SK-N-SH treated with all-trans-retinoic acid at 6 μM for 48 hours (cell line): ENCODE measurements at regions not wholly inside any gene's neighbourhood (a gene's known extent, or its start where the extent isn't known, plus 50 kb on each side); places are given as distances from the start of the nearest gene placed in this dataset.

Experiments
- ATAC-seq: fragments of 200-7000 bp; cut with Tn5 transposase; 3 replicates; pipeline ENCODE4 v1.9.1; 2020; ENCODE audit warnings: mild to moderate bottlenecking, moderate library complexity
- ARNTL ChIP-seq: fragments of 450-650 bp; formaldehyde crosslinking; IDR thresholded peaks from 2 replicates; pipeline ENCODE4 v1.5.0; 2020; ENCODE audit warnings: low read depth, mild to moderate bottlenecking, moderate library complexity, borderline replicate concordance
- BACH2 ChIP-seq: fragments of 250-450 bp; sonication (Bioruptor Pico); IDR thresholded peaks from 2 replicates; pipeline ENCODE4 v1.9.0; 2021; ENCODE audit warnings: mild to moderate bottlenecking, borderline replicate concordance
- CSDC2 ChIP-seq: fragments of 250-450 bp; sonication (Bioruptor Pico); IDR thresholded peaks from 2 replicates; pipeline ENCODE4 v1.5.0; 2020; ENCODE audit warnings: mild to moderate bottlenecking, moderate library complexity
- ESRRG ChIP-seq: fragments of 250-450 bp; sonication (Bioruptor Pico); IDR thresholded peaks from 2 replicates; pipeline ENCODE4 v1.6.1; 2021; ENCODE audit warnings: mild to moderate bottlenecking
- GLIS3 ChIP-seq: fragments of 250-450 bp; sonication (Bioruptor Pico); IDR thresholded peaks from 2 replicates; pipeline ENCODE4 v1.5.0; 2020; ENCODE audit warnings: mild to moderate bottlenecking, moderate library complexity
- ISL1 ChIP-seq: fragments of 250-450 bp; sonication (Bioruptor Pico); IDR thresholded peaks from 2 replicates; pipeline ENCODE4 v2.1.2; 2022; ENCODE audit warnings: mild to moderate bottlenecking, moderate library complexity
- PPARA ChIP-seq: fragments of 250-450 bp; sonication (Bioruptor Pico); IDR thresholded peaks from 2 replicates; pipeline ENCODE4 v1.5.0; 2020; ENCODE audit warnings: mild to moderate bottlenecking, borderline replicate concordance
- RARB ChIP-seq: fragments of 250-450 bp; sonication (Bioruptor Pico); IDR thresholded peaks from 2 replicates; pipeline ENCODE4 v1.8.0; 2021; ENCODE audit warnings: mild to moderate bottlenecking, moderate library complexity
- SNAI2 ChIP-seq: fragments of 250-450 bp; sonication (Bioruptor Pico); IDR thresholded peaks from 2 replicates; pipeline ENCODE4 v1.5.0; 2020; ENCODE audit warnings: mild to moderate bottlenecking, moderate library complexity
- TCF4 ChIP-seq: fragments of 250-450 bp; sonication (Bioruptor Pico); IDR thresholded peaks from 2 replicates; pipeline ENCODE4 v1.8.0; 2021; ENCODE audit warnings: mild to moderate bottlenecking, moderate library complexity, borderline replicate concordance
- TOX ChIP-seq: fragments of 250-450 bp; sonication (Bioruptor Pico); IDR thresholded peaks from 2 replicates; pipeline ENCODE4 v1.8.0; 2021; ENCODE audit warnings: mild to moderate bottlenecking, moderate library complexity, borderline replicate concordance
- ZC3H10 ChIP-seq: fragments of 250-450 bp; sonication (Bioruptor Pico); IDR thresholded peaks from 2 replicates; pipeline ENCODE4 v1.5.1; 2021; ENCODE audit warnings: mild to moderate bottlenecking, moderate library complexity
- ZFP3 ChIP-seq: fragments of 250-450 bp; sonication (Bioruptor Pico); IDR thresholded peaks from 2 replicates; pipeline ENCODE4 v1.5.0; 2020; ENCODE audit warnings: mild to moderate bottlenecking, moderate library complexity
- ZFP30 ChIP-seq: fragments of 450-650 bp; formaldehyde crosslinking; IDR thresholded peaks from 2 replicates; pipeline ENCODE4 v1.5.0; 2022; ENCODE audit warnings: mild to moderate bottlenecking, moderate library complexity
- ZNF70 ChIP-seq: fragments of 450-650 bp; formaldehyde crosslinking; IDR thresholded peaks from 2 replicates; pipeline ENCODE4 v1.5.0; 2020; ENCODE audit warnings: mild to moderate bottlenecking, moderate library complexity
- ZNF8 ChIP-seq: fragments of 450-650 bp; formaldehyde crosslinking; IDR thresholded peaks from 2 replicates; pipeline ENCODE4 v1.5.0; 2020; ENCODE audit warnings: mild to moderate bottlenecking, moderate library complexity
- TF ChIP-seq, protein P1 (sequence below): fragments of 250-450 bp; sonication (Bioruptor Pico); IDR thresholded peaks from 2 replicates; pipeline ENCODE4 v1.8.0; 2020; ENCODE audit warnings: mild to moderate bottlenecking, moderate library complexity, borderline replicate concordance
- TF ChIP-seq, protein P2 (sequence below): fragments of 250-450 bp; sonication (Bioruptor Pico); IDR thresholded peaks from 2 replicates; pipeline ENCODE4 v1.5.0; 2020; ENCODE audit warnings: mild to moderate bottlenecking, moderate library complexity
- TF ChIP-seq, protein P3 (sequence below): fragments of 250-450 bp; sonication (Bioruptor Pico); IDR thresholded peaks from 2 replicates; pipeline ENCODE4 v1.5.1; 2020; ENCODE audit warnings: low read depth, mild to moderate bottlenecking, moderate library complexity
- TF ChIP-seq, protein P4 (sequence below): fragments of 250-450 bp; sonication (Bioruptor Pico); IDR thresholded peaks from 2 replicates; pipeline ENCODE4 v1.8.0; 2021; ENCODE audit warnings: low read depth, mild to moderate bottlenecking, moderate library complexity, borderline replicate concordance
- TF ChIP-seq, protein P5 (sequence below): fragments of 250-450 bp; sonication (Bioruptor Pico); IDR thresholded peaks from 2 replicates; pipeline ENCODE4 v1.5.1; 2021; ENCODE audit warnings: mild to moderate bottlenecking, moderate library complexity

DNA sequence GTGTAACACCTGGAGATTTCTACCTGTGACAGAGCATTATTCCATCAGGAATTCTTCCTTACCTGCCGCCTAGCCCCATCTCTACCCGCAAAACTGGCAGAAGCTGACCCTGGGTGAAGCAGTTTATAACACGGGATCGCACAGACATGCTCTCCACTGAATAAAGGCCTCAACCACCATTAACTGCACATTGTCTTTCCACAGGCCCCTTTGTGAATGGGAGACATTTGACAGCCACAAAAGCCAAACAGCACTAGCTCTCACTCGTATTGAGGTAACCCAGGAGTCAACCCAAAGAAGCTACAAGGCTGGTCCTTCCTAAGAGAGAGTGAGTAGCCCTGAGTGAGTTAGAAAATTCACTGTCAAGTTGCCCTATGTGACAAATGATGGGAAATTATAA lies 135.6 kb downstream of the RCN1 start:
- TF ChIP-seq ZNF8 (CRISPR knock-in tag) = no peak
- no peak for TF ChIP-seq ISL1 (CRISPR knock-in tag)
- no peak for TF ChIP-seq ZC3H10 (CRISPR knock-in tag)
- TF ChIP-seq ESRRG (CRISPR knock-in tag) = no peak
- TF ChIP-seq, protein P1, sequence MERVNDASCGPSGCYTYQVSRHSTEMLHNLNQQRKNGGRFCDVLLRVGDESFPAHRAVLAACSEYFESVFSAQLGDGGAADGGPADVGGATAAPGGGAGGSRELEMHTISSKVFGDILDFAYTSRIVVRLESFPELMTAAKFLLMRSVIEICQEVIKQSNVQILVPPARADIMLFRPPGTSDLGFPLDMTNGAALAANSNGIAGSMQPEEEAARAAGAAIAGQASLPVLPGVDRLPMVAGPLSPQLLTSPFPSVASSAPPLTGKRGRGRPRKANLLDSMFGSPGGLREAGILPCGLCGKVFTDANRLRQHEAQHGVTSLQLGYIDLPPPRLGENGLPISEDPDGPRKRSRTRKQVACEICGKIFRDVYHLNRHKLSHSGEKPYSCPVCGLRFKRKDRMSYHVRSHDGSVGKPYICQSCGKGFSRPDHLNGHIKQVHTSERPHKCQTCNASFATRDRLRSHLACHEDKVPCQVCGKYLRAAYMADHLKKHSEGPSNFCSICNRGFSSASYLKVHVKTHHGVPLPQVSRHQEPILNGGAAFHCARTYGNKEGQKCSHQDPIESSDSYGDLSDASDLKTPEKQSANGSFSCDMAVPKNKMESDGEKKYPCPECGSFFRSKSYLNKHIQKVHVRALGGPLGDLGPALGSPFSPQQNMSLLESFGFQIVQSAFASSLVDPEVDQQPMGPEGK = no peak
- TF ChIP-seq, protein P2, sequence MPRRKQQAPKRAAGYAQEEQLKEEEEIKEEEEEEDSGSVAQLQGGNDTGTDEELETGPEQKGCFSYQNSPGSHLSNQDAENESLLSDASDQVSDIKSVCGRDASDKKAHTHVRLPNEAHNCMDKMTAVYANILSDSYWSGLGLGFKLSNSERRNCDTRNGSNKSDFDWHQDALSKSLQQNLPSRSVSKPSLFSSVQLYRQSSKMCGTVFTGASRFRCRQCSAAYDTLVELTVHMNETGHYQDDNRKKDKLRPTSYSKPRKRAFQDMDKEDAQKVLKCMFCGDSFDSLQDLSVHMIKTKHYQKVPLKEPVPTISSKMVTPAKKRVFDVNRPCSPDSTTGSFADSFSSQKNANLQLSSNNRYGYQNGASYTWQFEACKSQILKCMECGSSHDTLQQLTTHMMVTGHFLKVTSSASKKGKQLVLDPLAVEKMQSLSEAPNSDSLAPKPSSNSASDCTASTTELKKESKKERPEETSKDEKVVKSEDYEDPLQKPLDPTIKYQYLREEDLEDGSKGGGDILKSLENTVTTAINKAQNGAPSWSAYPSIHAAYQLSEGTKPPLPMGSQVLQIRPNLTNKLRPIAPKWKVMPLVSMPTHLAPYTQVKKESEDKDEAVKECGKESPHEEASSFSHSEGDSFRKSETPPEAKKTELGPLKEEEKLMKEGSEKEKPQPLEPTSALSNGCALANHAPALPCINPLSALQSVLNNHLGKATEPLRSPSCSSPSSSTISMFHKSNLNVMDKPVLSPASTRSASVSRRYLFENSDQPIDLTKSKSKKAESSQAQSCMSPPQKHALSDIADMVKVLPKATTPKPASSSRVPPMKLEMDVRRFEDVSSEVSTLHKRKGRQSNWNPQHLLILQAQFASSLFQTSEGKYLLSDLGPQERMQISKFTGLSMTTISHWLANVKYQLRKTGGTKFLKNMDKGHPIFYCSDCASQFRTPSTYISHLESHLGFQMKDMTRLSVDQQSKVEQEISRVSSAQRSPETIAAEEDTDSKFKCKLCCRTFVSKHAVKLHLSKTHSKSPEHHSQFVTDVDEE (CRISPR knock-in tag) = no peak
- TF ChIP-seq RARB (CRISPR knock-in tag) = no peak
- no peak for TF ChIP-seq TOX (CRISPR knock-in tag)
- TF ChIP-seq, protein P3, sequence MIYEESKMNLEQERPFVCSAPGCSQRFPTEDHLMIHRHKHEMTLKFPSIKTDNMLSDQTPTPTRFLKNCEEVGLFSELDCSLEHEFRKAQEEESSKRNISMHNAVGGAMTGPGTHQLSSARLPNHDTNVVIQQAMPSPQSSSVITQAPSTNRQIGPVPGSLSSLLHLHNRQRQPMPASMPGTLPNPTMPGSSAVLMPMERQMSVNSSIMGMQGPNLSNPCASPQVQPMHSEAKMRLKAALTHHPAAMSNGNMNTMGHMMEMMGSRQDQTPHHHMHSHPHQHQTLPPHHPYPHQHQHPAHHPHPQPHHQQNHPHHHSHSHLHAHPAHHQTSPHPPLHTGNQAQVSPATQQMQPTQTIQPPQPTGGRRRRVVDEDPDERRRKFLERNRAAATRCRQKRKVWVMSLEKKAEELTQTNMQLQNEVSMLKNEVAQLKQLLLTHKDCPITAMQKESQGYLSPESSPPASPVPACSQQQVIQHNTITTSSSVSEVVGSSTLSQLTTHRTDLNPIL (CRISPR knock-in tag) = no peak
- TF ChIP-seq GLIS3 = no peak
- TF ChIP-seq, all 23 proteins: peak for 0
- no peak for ATAC-seq

DNA sequence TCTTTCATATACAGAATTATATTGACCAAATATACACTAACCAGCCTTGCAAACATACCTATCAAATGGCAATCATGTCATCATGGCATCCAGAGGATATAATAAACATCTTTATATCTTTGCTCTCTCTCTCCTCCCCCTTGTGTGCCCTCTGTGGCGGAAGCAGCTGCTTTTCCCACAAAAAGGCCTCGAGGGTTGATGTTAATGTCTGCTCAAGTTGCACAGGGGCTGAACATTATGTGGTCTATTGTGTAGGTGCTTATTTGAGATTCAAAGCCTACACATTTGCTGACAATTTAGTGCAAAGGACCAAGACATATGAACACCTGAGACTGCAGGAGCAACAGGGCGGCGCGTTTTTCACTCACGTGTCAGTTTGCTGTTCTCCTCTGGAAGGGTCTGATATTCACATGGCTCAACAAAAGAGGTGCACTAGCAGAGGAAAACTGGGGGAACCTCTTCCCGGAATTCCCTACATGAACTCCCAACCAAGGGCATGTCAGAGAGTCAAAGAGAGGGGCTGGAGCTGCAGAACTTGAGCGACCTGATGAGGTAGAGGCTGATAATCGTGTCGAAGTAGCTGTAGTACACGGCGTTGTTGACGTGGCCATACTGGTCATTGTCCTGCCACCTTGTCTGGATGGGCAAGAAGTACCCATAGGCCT lies 138.8 kb downstream of the RCN1 start:
- no peak for ATAC-seq
- TF ChIP-seq RARB (CRISPR knock-in tag) = no peak
- TF ChIP-seq, protein P4, sequence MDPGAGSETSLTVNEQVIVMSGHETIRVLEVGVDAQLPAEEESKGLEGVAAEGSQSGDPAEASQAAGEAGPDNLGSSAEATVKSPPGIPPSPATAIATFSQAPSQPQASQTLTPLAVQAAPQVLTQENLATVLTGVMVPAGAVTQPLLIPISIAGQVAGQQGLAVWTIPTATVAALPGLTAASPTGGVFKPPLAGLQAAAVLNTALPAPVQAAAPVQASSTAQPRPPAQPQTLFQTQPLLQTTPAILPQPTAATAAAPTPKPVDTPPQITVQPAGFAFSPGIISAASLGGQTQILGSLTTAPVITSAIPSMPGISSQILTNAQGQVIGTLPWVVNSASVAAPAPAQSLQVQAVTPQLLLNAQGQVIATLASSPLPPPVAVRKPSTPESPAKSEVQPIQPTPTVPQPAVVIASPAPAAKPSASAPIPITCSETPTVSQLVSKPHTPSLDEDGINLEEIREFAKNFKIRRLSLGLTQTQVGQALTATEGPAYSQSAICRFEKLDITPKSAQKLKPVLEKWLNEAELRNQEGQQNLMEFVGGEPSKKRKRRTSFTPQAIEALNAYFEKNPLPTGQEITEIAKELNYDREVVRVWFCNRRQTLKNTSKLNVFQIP (CRISPR knock-in tag) = no peak
- no peak for TF ChIP-seq ZC3H10 (CRISPR knock-in tag)
- no peak for TF ChIP-seq ARNTL (CRISPR knock-in tag)
- TF ChIP-seq ZNF70 (CRISPR knock-in tag) = no peak
- TF ChIP-seq ZFP3 (CRISPR knock-in tag) = no peak
- no peak for TF ChIP-seq ZFP30 (CRISPR knock-in tag)
- no peak for TF ChIP-seq PPARA
- TF ChIP-seq, protein P3 (CRISPR knock-in tag) = no peak
- no peak for TF ChIP-seq TOX (CRISPR knock-in tag)
- TF ChIP-seq ISL1 (CRISPR knock-in tag) = no peak
- TF ChIP-seq, protein P2 (CRISPR knock-in tag) = no peak
- no peak for TF ChIP-seq BACH2
- TF ChIP-seq TCF4 = no peak
- TF ChIP-seq, protein P5, sequence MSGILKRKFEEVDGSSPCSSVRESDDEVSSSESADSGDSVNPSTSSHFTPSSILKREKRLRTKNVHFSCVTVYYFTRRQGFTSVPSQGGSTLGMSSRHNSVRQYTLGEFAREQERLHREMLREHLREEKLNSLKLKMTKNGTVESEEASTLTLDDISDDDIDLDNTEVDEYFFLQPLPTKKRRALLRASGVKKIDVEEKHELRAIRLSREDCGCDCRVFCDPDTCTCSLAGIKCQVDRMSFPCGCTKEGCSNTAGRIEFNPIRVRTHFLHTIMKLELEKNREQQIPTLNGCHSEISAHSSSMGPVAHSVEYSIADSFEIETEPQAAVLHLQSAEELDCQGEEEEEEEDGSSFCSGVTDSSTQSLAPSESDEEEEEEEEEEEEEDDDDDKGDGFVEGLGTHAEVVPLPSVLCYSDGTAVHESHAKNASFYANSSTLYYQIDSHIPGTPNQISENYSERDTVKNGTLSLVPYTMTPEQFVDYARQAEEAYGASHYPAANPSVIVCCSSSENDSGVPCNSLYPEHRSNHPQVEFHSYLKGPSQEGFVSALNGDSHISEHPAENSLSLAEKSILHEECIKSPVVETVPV (CRISPR knock-in tag) = no peak
- no peak for TF ChIP-seq CSDC2 (CRISPR knock-in tag)
- no peak for TF ChIP-seq ZNF8 (CRISPR knock-in tag)
- no peak for TF ChIP-seq SNAI2
- TF ChIP-seq, protein P1 = no peak
